HG03432 (cell line): ENCODE measurements at regions not wholly inside any gene's neighbourhood (a gene's known extent, or its start where the extent isn't known, plus 50 kb on each side); places are given as distances from the start of the nearest gene placed in this dataset.
"Not testable (repeated sequence)": the region's sequence is repeated elsewhere in the genome, so short reads cannot be mapped to it uniquely, and the experiment has no call there.

Experiments used
- ATAC-seq: cut with Tn5 transposase; IDR thresholded peaks from one replicate; pipeline ENCODE4 v1.9.1; 2021; ENCODE audit warnings: mild to moderate bottlenecking, moderate library complexity; ENCODE audit not compliant: unreplicated experiment

DNA sequence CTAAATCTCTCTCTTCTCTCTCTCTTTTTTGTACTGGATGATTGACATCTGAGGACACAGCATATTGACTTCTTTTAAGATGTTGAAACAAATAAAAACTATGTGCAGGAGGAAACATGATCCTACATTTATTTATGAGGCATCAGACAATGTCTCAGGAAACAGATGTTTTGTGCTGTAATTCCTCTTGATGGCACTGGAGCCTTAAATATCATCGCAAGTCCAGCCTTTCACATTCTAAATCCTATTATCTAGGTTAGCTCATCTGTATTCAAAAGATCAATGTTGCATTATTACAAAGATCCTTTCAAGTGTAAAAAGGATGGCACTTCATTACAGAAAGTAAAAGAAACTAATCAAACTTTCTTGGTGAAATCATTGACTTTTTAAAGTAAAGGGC lies 63.9 kb downstream of the MAT2B start:
- ATAC-seq: no peak

DNA sequence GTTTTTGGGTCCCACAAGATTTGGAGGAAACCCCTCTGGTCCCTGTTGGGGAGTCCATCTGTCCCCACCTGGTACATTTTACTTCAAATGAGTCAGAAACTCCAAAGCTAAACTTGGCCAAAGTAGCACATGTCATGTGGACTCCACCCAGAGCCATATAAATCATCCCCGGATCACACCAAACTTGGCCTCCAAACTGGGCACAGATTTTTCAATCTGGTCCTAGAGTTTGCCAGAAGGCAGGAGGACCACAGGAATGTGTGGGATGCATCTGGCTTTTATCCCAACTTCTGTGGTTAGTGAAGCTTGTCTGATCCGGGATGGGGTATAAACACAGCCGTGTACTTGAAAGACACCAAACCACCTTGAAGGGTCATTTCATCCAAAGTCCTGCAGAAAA lies 66.3 kb downstream of the MAT2B start:
- no peak for ATAC-seq

DNA sequence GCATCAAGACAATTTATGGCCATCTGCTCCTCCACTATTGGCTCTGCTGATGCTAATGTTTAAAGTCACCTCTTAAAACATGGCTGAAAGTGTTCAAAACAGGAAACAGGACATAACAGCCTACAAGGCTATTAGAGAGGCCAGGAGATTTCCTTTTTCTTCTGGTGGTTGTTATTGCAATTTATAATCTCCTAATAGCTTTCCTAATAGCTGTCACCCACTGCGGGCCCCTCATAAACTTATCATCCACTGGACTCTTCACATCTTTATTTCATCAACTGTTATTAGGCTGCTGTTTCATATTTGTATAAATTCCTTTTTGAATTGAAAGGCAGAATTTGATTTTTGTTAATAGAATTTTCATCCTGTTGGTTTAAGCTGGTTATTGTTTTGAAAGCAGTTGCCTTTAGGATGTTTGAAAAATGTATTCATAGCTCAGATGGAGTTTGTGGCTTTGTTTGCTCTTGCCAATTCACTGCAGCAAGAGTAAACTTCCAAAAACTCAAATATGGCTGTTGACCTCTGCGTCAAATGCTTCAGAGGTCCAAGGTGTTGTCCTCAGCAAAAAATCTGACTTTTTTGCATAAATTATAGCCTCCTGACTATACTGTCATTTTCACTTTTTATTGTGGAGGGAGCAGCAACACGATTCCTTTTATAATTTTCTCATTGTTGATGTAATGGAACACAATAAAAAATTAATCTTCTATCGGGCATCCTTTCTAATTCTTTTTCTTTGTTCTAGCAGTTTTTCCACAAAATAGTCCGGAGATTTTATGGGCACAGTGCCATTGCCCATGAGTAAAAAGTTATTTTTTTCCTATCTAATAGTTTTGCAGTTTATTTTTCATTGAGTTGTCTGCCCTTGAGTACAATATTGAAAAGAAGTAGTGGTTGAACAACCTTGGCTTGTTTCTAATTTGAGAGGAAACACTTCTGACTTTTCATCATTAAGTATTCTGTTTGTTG lies 69.3 kb downstream of the MAT2B start:
- ATAC-seq: no peak

DNA sequence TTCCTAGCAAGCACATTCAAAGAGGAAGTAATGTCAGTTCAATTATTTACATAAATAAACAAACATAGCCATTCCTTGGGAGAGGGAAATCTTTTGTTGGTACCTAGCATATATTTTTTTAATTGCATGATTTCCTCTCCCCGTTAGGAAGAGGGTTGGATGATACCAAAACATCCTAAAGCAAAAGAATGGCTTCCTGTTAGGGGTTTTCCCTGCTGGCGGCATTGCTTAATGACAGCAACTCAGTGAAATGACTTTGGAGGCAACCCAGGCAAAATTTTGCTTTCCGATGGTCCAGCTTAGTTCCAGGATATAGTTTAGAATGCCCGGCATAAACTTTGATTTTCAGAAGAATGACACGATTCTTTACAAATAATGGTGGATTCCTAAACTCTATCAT lies 73.2 kb downstream of the MAT2B start:
- ATAC-seq: no peak

DNA sequence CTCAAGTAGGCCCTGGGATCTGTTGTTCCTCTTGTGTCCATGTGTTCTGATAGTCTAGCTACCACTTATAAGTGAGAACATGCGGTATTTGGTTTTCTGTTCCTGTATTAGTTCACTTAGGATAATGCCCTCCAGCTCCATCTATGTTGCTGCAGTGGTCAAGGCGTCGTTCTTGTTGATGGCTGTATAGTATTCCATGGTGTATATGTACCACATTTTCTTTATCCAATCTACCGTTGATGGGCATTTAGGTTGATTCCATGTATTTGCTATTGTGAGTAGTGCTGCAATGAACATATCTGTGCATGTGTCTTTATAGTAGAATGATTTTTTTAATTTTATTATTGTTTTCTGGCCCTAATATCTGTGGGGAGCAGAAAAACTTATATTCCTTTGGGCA lies 74.3 kb downstream of the MAT2B start:
- ATAC-seq: no peak

DNA sequence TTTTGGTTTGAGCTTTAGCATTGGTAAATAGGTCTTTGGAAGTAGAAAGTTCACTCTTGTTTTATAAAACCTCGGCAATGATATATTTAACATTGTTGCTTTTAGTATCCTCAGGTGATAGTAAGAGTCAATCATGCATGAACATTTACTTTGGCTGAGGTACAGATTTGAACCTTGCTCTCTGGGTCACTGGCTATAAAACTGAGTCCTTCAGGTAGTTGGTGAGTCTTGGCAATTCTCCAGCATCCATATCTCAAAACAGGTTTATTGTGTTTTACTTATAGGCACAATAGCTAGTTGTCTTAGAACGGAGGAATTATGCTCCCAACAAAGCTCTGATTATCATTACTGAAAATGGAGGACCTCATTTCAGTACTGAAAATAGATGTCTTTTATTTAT lies 75.1 kb downstream of the MAT2B start:
- ATAC-seq: no peak

DNA sequence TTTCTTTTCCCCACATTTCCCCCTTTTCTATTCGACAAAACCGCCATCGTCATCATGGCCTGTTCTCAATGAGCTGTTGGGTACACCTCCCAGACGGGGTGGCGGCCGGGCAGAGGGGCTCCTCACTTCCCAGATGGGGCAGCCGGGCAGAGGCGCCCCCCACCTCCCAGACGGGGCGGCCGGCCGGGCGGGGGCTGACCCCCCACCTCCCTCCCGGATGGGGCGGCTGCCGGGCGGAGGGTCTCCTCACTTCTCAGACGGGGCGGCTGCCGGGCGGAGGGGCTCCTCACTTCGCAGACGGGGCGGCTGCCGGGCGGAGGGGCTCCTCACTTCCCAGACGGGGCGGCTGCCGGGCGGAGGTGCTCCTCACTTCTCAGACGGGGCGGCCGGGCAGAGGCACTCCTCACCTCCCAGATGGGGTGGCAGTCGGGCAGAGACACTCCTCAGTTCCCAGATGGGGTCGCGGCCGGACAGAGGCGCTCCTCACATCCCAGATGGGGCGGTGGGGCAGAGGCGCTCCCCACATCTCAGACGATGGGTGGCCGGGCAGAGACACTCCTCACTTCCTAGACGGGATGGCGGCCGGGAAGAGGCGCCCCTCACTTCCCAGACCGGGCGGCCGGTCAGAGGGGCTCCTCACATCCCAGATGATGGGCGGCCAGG lies 78.2 kb downstream of the MAT2B start:
- ATAC-seq: not testable (repeated sequence)

DNA sequence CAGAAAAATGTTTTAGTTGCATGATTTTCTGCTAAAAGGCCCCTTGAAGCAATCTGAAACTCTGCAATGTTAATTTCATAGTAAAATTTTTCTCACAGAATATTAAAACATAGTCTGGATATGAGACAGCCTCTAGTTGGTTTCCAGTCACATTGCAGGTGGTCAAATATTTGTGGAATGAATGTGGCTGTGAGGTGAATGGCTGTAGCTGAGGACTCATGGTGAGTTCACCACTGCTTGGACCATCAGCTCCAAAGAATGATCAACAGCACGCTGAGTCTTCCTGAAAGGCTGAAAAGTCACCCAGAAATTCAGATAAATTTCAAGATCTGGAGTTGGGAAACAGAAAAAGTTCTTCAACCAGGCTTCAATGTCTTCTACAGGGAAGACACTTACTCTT lies 79.8 kb downstream of the MAT2B start:
- no peak for ATAC-seq

DNA sequence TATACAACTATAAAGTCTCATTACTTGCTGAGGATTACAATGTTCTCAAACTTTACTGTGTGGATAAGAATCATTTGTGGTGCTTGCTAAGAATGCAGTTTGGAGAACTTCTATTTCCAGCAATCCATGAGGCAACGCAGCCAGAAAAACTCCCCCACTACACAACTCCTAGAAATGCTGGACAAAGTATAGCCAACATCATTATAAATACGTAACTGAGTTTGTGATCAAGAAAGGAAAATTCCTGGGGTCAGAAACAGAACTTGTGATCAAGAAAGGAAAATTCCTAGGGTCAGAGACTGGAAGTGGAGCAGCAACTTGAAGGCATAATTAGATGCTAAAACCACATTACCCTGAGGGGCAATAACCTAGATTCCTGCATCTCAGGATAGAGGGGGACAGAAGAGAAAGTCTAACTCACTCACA lies 81.1 kb downstream of the MAT2B start:
- ATAC-seq: no peak

DNA sequence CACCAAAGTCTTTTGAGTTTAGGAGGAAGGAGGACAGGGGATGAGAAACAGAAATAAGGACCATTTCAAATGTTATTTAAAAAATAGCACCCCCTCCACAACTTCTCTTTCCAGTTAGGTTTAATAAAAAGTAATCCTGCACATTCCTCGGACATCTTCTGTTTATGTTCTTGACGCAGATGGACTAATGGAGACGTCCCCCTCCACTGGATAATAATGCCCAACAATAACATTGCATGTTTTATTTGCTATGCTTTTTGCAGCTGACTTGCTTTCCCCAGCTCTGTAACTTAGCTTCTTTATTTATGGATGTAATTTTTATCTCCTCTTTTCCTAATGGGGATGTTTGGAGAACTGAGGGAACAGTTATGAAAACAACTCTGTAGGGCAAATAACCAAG lies 89.5 kb downstream of the MAT2B start:
- no peak for ATAC-seq

DNA sequence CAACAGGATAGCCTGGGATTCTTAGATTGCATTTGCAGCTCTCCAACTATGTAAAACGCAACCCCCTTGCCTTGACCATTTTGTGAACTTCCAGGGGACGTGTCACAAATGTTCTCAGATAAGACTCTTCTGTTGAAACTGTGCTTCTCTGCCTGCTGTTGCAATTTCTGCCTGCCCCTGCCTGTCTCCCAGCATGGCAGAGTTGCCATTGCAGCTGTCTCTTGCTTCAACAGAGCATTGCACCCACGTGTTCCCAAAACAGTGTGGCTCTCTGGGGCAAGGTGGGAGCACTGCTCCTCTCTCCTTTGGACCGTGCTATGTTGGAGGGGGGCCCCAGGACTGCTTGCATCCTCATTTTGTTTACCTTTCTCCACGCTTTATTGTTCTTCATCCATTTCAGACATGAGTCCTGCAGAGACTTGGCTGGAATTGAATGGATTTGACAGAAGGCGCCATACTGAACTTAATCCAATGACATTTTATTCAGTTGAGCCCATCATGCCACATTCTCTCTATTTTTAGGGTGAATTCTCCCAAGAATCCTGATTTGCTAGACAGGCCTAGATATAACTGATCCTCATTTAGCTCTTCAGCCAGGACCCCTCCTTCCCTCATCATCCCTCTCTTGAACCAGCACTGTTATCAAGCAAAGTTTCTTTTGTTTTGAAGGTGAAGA lies 90.7 kb downstream of the MAT2B start:
- no peak for ATAC-seq

DNA sequence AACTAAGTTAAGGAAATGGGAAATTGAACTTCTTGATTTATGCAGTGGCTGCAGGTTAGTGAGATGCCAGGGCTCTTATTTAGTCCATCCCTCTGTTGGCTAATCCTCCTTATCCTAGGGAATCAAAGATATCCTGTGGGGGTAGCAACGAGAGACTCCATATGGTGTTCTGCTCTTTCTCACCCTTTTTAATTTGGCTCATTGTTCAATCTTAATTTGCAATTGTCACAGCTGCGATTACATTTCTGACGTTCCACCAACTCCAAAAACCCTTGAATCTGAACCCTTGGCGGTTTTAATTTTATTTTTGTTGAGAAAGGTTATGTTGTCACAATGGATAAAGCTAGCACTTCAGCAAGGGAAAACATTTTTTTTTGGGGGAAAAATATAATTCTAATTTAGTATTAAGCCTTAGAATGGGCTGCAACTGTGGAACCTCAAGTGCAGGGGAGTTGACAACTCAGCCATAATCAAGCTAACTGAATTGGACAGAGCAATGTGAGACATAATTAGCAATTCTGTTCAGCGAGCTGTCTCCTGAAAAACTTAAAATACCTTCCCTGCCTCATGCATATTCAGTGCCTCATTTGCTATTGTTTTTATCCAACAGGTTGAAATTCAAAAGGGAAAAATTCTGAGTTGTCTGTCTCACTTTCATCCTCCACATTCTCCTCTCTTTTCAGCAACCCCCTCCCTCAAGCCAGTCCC lies 91.3 kb downstream of the MAT2B start:
- no peak for ATAC-seq

DNA sequence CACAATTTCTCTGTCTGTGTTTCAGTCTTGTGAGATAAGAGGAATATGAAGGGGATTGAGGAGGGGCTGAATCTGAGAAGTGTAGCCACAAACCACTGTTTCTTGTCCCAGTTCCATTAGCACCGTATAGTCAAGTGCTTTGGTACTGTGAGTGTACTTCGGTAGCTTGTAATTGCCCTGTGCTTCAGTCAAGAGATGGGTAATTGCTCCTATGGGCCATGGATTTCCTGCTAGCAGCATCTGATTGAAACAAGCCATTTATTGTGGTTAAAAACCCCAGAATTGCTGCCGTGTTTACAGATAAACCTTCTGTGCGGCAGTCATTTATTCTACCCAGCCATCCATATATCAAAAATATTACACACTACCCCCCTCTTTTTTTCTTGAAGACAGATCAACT lies 98.6 kb downstream of the MAT2B start:
- no peak for ATAC-seq

DNA sequence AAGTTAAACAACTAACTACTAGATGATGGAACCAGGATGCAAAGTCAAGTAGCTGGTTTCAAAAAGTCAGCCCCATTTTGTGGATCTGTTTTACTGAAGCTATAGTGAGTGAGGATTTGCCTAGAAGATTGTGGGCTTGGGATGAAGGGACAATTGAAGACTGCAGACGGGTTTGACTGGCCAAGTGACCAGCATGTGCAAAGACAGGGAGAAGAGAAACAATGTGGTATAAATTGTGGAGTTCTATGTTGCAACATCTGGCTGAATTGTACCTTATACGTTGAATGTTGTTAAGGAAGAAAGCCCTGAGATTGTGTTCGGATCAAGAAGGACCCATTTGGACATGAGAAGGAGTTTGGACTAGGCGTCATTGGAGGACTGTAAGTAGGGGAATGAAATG lies 101.8 kb downstream of the MAT2B start:
- no peak for ATAC-seq

DNA sequence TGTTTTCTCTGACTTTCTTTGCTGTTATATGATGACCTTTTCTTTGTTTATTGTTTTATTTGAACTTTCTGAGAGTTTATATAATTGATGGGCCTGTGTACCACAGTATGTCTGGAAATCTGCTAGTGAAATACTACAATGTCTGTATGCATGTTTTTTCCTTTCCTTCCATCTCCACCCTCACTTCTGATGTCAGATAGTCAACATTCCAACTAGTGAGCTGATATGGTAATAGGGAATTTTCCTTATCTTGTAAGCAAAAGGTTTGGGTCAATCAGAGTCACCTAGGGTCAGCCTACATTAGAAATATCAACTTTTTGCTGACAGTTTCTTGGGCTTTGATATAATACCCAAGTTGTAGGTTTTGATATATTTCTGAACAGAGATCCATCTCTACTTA lies 103.2 kb downstream of the MAT2B start:
- ATAC-seq: no peak

DNA sequence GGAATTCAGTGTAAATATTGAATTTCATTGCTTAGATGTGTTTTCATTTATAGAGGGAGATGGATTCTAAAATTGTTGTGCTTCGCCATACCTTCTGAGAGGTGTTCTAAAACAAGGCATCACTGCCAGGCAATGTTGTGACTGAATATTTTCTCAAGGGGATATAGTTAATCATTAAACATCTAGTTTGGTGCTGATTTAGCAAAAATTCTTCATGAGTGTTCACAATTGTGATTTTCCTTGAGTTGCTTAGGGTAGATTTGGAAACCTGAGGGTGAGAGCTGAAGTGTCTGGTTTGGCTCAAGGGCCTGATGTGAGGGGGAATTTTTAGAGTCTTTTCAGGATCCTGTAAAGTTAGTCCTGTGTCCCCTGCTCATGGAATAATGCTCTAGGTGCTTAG lies 104.5 kb downstream of the MAT2B start:
- ATAC-seq: no peak

DNA sequence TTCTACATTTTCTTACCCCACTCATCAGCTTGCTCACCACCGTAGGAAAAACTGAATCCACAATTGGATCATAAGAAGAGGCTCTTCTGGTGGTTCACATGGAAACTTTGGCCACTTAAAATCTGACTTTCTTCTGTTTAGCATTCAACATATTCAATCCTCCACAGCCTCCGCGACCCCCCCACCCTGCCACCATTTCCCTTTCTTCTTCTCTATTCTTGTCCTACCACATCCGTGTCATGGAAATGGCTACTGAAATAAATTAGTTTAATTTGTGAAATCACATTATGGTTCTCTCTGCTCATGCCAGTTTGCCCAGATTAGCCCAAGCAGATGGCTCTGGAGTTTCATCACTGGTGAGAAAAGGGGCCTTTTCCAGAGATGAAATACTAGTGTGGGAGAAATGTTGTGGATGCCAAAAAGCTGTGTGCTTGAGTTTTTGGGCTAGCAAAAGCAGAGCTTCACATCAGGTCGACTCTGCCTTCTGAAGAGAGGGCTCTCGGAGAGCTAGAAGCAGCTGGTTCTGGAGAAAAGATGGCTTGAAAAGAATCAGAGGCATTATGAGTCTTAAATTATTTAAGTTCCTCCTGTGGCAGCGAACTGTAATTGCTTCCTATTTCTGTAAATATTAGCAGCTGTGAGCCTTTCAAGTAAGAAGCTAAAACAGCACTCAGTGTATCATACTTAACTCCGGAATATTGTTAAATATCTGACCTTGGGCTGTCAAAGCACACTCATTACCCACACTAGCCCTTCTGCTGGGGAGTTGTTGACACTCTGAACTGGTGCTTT lies 107.1 kb downstream of the MAT2B start:
- ATAC-seq: no peak

DNA sequence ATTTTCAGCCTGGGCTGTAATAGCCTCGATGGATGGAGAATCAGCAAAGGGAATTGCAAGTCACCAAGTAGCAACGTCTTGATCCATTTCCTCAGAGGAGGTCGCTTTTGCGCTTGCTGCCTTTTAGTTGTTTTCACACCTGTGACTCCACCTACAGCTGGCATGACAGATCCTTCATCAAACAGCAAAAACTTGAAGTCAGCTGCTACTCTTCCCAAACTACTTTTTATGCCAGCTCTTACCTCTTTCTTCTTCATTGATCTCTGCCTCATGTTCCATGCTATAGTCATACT lies 107.7 kb downstream of the MAT2B start:
- no peak for ATAC-seq

DNA sequence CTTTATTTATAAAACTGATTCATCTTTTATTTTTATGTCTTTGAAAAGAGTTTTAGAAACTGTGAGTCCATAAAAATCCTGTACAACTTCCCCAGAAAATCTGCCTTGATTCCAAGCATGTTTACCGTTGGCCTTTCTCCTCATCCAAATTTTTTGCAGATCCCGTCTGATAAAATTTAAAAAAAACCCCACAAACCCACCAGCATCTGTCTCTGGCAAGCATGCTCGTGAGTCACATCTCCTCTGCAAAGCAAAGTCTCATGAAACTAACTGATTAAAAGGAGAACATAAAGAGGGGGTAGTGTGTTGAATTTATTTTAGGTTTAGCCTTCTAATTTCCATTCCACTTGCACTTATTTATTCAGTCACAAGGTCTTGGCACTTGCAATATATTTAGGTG lies 109.4 kb downstream of the MAT2B start:
- ATAC-seq: no peak

DNA sequence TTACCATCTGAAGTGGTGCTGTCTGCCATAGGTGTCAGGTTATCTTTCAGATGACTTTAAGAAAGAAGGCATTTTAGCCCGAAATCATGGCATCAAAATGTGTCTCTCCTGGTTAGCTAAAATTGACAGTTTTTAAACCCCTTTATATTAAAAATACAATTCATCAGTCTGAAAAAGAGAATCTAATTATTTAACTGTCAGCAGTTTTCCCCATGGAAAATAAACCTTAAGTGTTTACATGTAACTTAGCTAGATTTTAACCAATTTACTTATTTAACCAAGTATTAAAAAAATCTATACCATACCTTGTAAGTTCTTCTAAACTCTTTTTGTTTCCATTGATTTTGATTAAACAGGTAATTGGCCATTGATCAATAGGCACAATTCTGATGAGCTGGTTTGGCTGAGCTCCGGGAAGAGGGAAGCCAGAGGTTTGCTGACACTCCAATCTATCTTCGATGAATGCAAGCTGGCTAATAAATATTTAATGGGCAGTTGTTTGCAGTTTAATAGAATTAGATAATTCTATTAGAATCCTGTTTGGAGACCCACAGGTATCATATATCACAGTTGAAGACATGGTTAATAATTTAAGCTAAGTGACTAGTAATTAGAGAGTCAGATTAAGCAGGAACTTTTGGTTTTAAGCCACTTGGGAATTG lies 114.0 kb downstream of the MAT2B start:
- ATAC-seq: no peak
